GM23248 (cell line): ENCODE measurements at regions not wholly inside any gene's neighbourhood (a gene's known extent, or its start where the extent isn't known, plus 50 kb on each side); places are given as distances from the start of the nearest gene placed in this dataset.

ENCODE experiments used
- EZH2 ChIP-seq: fragments of 200-600 bp; sonication (generic); IDR thresholded peaks from 2 replicates; pipeline ENCODE4 v1.6.1; 2018; ENCODE audit warnings: antibody characterized with exemption, mild to moderate bottlenecking; ENCODE audit not compliant: insufficient read depth, poor library complexity, severe bottlenecking
- EZH2phosphoT487 ChIP-seq: fragments of 200-600 bp; sonication (generic); IDR thresholded peaks from 2 replicates; pipeline ENCODE4 v1.6.1; 2018; ENCODE audit warnings: antibody characterized with exemption, moderate library complexity, mild to moderate bottlenecking, low read depth; ENCODE audit not compliant: insufficient read depth

DNA sequence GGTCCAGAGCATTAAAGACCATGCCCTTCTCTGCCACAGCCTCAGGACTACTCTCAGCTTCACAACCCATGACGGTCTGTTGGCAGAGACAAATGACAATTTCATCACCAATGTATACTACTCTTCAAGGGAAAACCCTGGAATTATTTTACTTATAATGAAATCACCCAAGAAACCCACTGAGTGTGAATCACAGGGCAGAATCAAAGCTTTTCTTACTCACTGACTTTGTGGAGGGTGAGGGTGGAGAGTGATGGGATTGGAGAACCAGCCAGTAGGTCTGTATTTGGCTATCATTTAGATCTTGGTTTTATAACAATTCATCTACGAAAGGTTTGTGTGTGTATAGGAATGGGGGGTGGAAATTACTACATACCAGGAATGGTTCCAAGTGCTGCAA, 442.6 kb downstream of the SHISA9 start:
- TF ChIP-seq EZH2 (no peak), EZH2phosphoT487 (no peak)
